Stimulated activated CD4-positive, alpha-beta T cell treated with anti-CD3 and anti-CD28 coated beads, Interleukin-12 subunit alpha, Interleukin-12 subunit beta, amount 100 ng/mL, for 48 hours (primary cell): ENCODE measurements at regions not wholly inside any gene's neighbourhood (a gene's known extent, or its start where the extent isn't known, plus 50 kb on each side); places are given as distances from the start of the nearest gene placed in this dataset.

Experiments
- DNase-seq, 3 donors: peaks; one replicate each; pipeline ENCODE4 v3.0.0-alpha.2; 2020; ENCODE audit warnings: low read depth in 2 of 3, low spot score in 1 of 3

- no peak for DNase-seq
Observed at GRCh38 chr6:147811913-147812629, 303.6 kb downstream of the SAMD5 start.

- no peak for DNase-seq
Observed at GRCh38 chr6:147817042-147817689, 308.7 kb downstream of the SAMD5 start.

GRCh38 chr6:147820520-147820919 is 312.0 kb downstream of the SAMD5 start:
- DNase-seq: no peak

GRCh38 chr6:147821295-147821897 is 312.9 kb downstream of the SAMD5 start:
- DNase-seq: no peak

GRCh38 chr6:147823936-147824335 is 315.4 kb downstream of the SAMD5 start:
- DNase-seq: no peak

- no peak for DNase-seq
Observed at GRCh38 chr6:147825848-147826247, 317.4 kb downstream of the SAMD5 start.

GRCh38 chr6:147826698-147827097 is 318.2 kb downstream of the SAMD5 start:
- no peak for DNase-seq

GRCh38 chr6:147829418-147829817 is 320.9 kb downstream of the SAMD5 start:
- DNase-seq: no peak

GRCh38 chr6:147829835-147830234 is 321.3 kb downstream of the SAMD5 start:
- no peak for DNase-seq

- DNase-seq: no peak
Observed at GRCh38 chr6:147831356-147831755, 322.9 kb downstream of the SAMD5 start.

- DNase-seq: no peak
Observed at GRCh38 chr6:147833607-147834006, 325.1 kb downstream of the SAMD5 start.

- no peak for DNase-seq
Observed at GRCh38 chr6:147834084-147834776, 325.7 kb downstream of the SAMD5 start.

- DNase-seq: no peak
Observed at GRCh38 chr6:147837540-147837939, 329.1 kb downstream of the SAMD5 start.

- no peak for DNase-seq
Observed at GRCh38 chr6:147839708-147840610, 331.5 kb downstream of the SAMD5 start.

- no peak for DNase-seq
Observed at GRCh38 chr6:147841547-147842148, 333.2 kb downstream of the SAMD5 start.

- DNase-seq: no peak
Observed at GRCh38 chr6:147849401-147850330, 341.2 kb downstream of the SAMD5 start.

GRCh38 chr6:147852772-147853171 is 344.3 kb downstream of the SAMD5 start:
- no peak for DNase-seq

- no peak for DNase-seq
Observed at GRCh38 chr6:147853574-147853973, 345.1 kb downstream of the SAMD5 start.

- no peak for DNase-seq
Observed at GRCh38 chr6:147855803-147856482, 347.5 kb downstream of the SAMD5 start.
